ENCODE measurements at regions not wholly inside any gene's neighbourhood (a gene's known extent, or its start where the extent isn't known, plus 50 kb on each side); places are given as distances from the start of the nearest gene placed in this dataset.
A peak's percentile ranks its signal among the peaks of the same experiment; 100 is the strongest.

DNA sequence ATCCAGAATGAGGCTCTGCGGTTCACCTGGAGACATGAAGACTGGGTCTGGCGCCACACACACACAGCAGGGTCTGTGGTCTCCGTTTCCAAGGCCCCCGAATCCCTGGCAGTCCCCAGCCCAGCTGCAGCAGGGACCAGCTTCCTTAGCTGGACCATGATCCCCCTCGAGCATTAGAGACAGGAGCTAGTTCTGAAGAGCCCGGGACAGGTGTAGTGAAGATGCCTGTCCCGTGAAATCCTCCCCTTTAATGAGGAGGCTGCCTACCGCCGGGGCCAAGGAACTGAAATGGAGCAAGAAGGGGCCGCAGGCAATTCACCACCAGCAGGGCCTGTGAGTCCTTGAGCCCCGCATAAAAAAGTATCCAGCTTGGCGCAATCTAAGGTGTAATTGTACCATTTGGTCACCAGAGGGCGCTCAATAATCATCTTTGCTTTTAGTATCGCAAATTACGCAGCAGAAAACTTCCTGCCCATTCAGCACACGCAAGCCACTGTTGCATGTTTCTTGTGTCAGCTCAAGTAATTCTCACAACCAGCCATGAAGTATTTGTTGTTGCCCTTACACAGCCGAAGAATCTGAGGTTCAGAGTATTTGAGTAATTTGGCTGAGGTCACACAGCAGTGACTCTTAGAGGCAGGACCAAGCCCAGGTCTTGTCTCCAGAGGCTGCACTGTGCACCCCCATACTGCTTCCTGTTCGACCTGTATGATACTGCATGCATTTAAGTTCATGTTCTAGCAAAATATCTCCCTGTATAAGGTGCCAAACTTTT is 54.3 kb upstream of the PPP2R5C start:
- no peak overlapping the region for H3K4me3 ChIP-seq (ENCODE audit: low read depth, low read length)
- DNase-seq (ENCODE audit: low read depth) = peak; percentile 59
- TF ChIP-seq, protein P1, sequence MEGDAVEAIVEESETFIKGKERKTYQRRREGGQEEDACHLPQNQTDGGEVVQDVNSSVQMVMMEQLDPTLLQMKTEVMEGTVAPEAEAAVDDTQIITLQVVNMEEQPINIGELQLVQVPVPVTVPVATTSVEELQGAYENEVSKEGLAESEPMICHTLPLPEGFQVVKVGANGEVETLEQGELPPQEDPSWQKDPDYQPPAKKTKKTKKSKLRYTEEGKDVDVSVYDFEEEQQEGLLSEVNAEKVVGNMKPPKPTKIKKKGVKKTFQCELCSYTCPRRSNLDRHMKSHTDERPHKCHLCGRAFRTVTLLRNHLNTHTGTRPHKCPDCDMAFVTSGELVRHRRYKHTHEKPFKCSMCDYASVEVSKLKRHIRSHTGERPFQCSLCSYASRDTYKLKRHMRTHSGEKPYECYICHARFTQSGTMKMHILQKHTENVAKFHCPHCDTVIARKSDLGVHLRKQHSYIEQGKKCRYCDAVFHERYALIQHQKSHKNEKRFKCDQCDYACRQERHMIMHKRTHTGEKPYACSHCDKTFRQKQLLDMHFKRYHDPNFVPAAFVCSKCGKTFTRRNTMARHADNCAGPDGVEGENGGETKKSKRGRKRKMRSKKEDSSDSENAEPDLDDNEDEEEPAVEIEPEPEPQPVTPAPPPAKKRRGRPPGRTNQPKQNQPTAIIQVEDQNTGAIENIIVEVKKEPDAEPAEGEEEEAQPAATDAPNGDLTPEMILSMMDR (IDR thresholded peaks at IDR 0.05; ENCODE audit: control insufficient read depth, extremely low read depth, insufficient read depth) = peak; percentile 83

GRCh38 chr14:101707863-101708620 is 53.5 kb upstream of the PPP2R5C start:
- no peak overlapping the region for H3K4me3 ChIP-seq (ENCODE audit: low read depth, low read length)
- DNase-seq (ENCODE audit: low read depth) = no peak

DNA sequence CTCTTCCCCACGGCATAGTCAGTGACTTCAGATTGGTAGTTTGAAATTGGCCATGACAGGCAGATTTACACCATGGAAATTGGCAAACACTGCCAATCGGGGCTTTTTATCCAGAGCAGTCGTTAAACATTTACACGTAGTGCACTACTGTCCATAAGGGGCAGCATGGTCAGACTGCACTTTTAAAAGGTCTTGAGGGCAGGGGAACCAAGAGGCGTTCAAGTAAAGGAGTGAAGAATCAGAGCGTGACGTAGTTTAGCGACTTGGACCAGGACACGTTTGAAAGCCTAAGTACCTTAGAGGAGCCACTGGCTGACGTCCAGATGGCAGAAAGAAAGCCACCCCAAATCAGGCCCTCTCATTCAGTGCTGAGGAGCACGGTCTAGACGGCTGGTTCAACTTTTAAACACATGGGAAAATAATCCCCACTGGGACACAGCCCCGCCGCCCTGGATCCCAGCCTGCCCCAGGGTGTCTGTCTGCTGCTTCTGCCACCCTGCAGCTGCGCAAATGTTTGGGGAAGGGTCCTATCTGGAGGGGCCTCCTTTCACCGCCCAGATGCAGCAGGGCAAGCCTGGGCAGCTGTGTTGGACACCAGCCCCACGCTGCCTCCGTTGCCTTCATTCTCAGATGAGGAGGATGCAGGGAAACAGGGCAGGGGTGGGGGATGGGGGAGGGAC is 52.5 kb upstream of the PPP2R5C start:
- TF ChIP-seq, protein P1 (IDR thresholded peaks at IDR 0.05; ENCODE audit: control insufficient read depth, extremely low read depth, insufficient read depth) = no peak
- DNase-seq (ENCODE audit: low read depth) = no peak
- H3K4me3 ChIP-seq (ENCODE audit: low read depth, low read length) = no peak overlapping the region

More at GRCh38 chr14:101707863-101708620, 53.5 kb upstream of the PPP2R5C start:
- TF ChIP-seq, protein P1 (IDR thresholded peaks at IDR 0.05; ENCODE audit: control insufficient read depth, extremely low read depth, insufficient read depth) = no peak

DNA sequence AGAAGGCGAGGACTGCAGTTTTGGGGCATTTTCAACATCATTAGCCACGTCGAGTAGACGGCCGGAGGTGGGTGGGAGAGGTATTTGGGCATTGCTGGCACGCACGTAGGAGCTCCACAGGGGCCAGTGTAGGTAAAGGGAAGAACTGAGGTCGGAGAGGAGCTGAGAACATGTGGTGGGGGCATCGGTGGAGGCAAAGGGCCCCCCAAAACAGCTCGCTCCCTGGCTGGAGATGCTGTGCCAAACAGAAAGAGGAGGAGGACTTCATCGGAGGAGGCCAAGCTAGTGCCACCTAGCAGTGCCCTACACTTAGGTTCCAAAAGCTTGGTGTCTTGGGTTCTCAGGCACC is 52.0 kb upstream of the PPP2R5C start:
- no peak for DNase-seq (ENCODE audit: low read depth)
- TF ChIP-seq, protein P1 (IDR thresholded peaks at IDR 0.05; ENCODE audit: control insufficient read depth, extremely low read depth, insufficient read depth) = no peak

GRCh38 chr14:101709962-101710931 is 51.3 kb upstream of the PPP2R5C start:
- TF ChIP-seq, protein P1 (IDR thresholded peaks at IDR 0.05; ENCODE audit: control insufficient read depth, extremely low read depth, insufficient read depth) = no peak
- no peak for DNase-seq (ENCODE audit: low read depth)
- H3K4me3 ChIP-seq (ENCODE audit: low read depth, low read length) = no peak overlapping the region

More for the DNA sequence above, 52.0 kb upstream of the PPP2R5C start:
- H3K4me3 ChIP-seq (ENCODE audit: low read depth, low read length) = no peak overlapping the region

Data from LNCaP clone FGC (cell line).